ENCODE measurements at regions not wholly inside any gene's neighbourhood (a gene's known extent, or its start where the extent isn't known, plus 50 kb on each side); places are given as distances from the start of the nearest gene placed in this dataset.
"Not testable (repeated sequence)": the region's sequence is repeated elsewhere in the genome, so short reads cannot be mapped to it uniquely, and the experiment has no call there.

DNA sequence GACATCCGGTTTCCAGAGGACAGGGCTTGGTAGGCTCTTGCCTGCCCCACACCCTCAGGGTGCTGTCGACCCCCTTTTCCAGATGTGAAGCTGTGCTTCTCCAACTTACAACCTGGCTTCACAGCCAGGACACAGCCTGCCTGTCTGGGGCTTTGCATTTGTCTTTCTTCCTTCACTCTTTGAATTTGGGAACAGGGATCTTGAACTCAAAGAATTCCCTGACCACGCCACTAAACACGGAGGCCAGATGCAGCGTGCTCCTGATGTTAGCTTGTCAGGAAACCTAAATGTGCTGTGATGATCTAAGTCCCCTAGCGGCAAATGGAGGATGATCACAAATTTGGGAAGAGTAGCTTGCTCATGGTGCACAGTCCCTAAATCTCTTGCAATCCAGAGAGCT is 244.8 kb upstream of the RGMA start:
- H3K27ac ChIP-seq (replicated peaks): no peak overlapping the region
- TF ChIP-seq, protein P1, sequence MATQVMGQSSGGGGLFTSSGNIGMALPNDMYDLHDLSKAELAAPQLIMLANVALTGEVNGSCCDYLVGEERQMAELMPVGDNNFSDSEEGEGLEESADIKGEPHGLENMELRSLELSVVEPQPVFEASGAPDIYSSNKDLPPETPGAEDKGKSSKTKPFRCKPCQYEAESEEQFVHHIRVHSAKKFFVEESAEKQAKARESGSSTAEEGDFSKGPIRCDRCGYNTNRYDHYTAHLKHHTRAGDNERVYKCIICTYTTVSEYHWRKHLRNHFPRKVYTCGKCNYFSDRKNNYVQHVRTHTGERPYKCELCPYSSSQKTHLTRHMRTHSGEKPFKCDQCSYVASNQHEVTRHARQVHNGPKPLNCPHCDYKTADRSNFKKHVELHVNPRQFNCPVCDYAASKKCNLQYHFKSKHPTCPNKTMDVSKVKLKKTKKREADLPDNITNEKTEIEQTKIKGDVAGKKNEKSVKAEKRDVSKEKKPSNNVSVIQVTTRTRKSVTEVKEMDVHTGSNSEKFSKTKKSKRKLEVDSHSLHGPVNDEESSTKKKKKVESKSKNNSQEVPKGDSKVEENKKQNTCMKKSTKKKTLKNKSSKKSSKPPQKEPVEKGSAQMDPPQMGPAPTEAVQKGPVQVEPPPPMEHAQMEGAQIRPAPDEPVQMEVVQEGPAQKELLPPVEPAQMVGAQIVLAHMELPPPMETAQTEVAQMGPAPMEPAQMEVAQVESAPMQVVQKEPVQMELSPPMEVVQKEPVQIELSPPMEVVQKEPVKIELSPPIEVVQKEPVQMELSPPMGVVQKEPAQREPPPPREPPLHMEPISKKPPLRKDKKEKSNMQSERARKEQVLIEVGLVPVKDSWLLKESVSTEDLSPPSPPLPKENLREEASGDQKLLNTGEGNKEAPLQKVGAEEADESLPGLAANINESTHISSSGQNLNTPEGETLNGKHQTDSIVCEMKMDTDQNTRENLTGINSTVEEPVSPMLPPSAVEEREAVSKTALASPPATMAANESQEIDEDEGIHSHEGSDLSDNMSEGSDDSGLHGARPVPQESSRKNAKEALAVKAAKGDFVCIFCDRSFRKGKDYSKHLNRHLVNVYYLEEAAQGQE (IDR thresholded peaks at IDR 0.05; ENCODE audit: insufficient replicate concordance, low read depth): no peak
- TF ChIP-seq POLR2AphosphoS5 (IDR thresholded peaks at IDR 0.05; ENCODE audit: low read depth) (no peak), SPI1 (IDR thresholded peaks at IDR 0.05; ENCODE audit: borderline replicate concordance, low read depth) (no peak), GABPA (IDR thresholded peaks at IDR 0.05; ENCODE audit: low read depth) (no peak)
- TF ChIP-seq, protein P2, sequence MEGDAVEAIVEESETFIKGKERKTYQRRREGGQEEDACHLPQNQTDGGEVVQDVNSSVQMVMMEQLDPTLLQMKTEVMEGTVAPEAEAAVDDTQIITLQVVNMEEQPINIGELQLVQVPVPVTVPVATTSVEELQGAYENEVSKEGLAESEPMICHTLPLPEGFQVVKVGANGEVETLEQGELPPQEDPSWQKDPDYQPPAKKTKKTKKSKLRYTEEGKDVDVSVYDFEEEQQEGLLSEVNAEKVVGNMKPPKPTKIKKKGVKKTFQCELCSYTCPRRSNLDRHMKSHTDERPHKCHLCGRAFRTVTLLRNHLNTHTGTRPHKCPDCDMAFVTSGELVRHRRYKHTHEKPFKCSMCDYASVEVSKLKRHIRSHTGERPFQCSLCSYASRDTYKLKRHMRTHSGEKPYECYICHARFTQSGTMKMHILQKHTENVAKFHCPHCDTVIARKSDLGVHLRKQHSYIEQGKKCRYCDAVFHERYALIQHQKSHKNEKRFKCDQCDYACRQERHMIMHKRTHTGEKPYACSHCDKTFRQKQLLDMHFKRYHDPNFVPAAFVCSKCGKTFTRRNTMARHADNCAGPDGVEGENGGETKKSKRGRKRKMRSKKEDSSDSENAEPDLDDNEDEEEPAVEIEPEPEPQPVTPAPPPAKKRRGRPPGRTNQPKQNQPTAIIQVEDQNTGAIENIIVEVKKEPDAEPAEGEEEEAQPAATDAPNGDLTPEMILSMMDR (IDR thresholded peaks at IDR 0.05; ENCODE audit: insufficient read depth, low read length): no peak
- H3K4me3 ChIP-seq (replicated peaks; ENCODE audit: insufficient read depth, low read length): no peak overlapping the region
- H3K27me3 ChIP-seq (ENCODE audit: insufficient read depth, poor library complexity, severe bottlenecking): no peaks in the 10 kb centered on the region
- DNase-seq (ENCODE audit: low read depth in 1 of 2, low spot score in 1 of 2): no peak

DNA sequence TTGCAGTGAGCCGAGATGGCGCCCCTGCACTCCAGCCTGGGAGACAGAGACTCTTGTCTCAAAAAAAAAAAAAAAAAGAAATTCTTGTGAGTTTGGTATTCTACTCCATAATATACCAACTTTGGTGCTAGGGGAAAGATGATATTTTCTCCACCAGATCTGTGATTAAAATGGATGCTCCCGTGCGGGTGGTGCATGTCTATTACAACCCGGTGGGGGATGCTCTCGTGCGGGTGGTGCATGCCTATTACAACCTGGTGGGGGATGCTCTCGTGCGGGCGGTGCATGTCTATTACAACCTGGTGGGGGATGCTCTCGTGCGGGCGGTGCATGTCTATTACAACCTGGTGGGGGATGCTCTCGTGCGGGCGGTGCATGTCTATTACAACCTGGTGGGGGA is 244.1 kb upstream of the RGMA start:
- not testable (repeated sequence) for H3K27me3 ChIP-seq (ENCODE audit: insufficient read depth, poor library complexity, severe bottlenecking); H3K27ac ChIP-seq (replicated peaks); DNase-seq (ENCODE audit: low read depth in 1 of 2, low spot score in 1 of 2); H3K4me3 ChIP-seq (replicated peaks; ENCODE audit: insufficient read depth, low read length)

DNA sequence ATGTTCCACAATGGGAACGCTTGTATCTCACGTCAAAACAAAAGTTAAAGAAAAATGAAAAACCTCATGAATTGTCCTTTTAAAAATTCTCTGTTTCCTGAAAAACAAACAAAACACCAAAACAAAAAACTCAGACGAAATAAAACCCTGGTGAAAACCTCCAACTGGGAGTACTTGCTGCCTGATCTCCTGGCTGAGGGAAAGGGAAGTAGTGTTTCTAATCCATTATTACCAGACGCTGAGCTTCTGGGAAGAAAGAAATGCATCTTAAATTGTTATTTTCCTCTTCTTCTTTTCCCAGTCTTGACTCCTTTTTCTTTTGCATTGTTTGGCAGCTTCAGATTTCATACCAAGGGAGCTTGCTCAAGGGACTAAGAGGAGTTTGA is 243.2 kb upstream of the RGMA start:
- H3K27ac ChIP-seq (replicated peaks): no peak overlapping the region

DNA sequence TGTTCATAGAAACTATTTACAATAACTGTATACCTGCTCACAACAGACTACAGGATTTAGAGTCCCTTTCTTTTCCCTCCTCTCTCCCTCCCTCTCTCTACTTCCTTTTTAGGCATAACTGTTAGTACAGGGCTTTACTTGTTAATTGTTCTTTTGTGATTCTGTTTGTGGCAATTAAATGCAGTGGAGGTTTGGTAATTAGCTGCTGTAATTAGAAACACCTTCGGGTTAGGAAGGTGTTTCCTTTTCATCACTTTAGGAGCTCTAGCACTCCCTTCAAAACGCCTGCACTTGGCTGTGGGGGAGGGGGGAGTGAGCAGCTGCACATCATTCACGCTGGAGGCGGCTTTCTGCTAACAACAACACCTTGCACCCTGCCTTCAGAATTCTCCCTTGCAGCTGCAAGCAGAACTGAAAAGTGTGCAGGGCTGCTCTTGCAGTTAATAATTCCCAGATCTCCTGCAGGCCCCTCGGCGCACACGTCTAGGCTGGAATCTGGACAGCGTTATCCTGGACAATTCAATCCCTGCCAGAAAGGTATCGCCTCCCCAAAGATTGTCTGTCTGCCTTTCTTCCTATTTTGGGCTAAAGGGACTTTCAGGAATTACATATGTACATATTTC is 242.6 kb upstream of the RGMA start:
- no peak overlapping the region for H3K4me3 ChIP-seq (replicated peaks; ENCODE audit: insufficient read depth, low read length)
- TF ChIP-seq POLR2AphosphoS5 (IDR thresholded peaks at IDR 0.05; ENCODE audit: low read depth) (no peak), SPI1 (IDR thresholded peaks at IDR 0.05; ENCODE audit: borderline replicate concordance, low read depth) (no peak), GABPA (IDR thresholded peaks at IDR 0.05; ENCODE audit: low read depth) (no peak)
- TF ChIP-seq, protein P1 (IDR thresholded peaks at IDR 0.05; ENCODE audit: insufficient replicate concordance, low read depth): no peak
- TF ChIP-seq, protein P2 (IDR thresholded peaks at IDR 0.05; ENCODE audit: insufficient read depth, low read length): no peak
- H3K27ac ChIP-seq (replicated peaks): no peak overlapping the region
- H3K27me3 ChIP-seq (ENCODE audit: insufficient read depth, poor library complexity, severe bottlenecking): no peaks in the 10 kb centered on the region
- DNase-seq (ENCODE audit: low read depth in 1 of 2, low spot score in 1 of 2): no peak

More for the DNA sequence above, 243.2 kb upstream of the RGMA start:
- no peak for DNase-seq (ENCODE audit: low read depth in 1 of 2, low spot score in 1 of 2)
- TF ChIP-seq, protein P1 (IDR thresholded peaks at IDR 0.05; ENCODE audit: insufficient replicate concordance, low read depth): no peak
- TF ChIP-seq POLR2AphosphoS5 (IDR thresholded peaks at IDR 0.05; ENCODE audit: low read depth): no peak
- no peak for TF ChIP-seq SPI1 (IDR thresholded peaks at IDR 0.05; ENCODE audit: borderline replicate concordance, low read depth)
- TF ChIP-seq, protein P2 (IDR thresholded peaks at IDR 0.05; ENCODE audit: insufficient read depth, low read length): no peak
- TF ChIP-seq GABPA (IDR thresholded peaks at IDR 0.05; ENCODE audit: low read depth): no peak
- Histone ChIP-seq H3K27me3 (ENCODE audit: insufficient read depth, poor library complexity, severe bottlenecking) (no peaks in the 10 kb centered on the region), H3K4me3 (replicated peaks; ENCODE audit: insufficient read depth, low read length) (no peak overlapping the region)

All from HL-60 (cell line).